GM23248 (cell line): ENCODE measurements at regions not wholly inside any gene's neighbourhood (a gene's known extent, or its start where the extent isn't known, plus 50 kb on each side); places are given as distances from the start of the nearest gene placed in this dataset.
"Not testable (repeated sequence)": the region's sequence is repeated elsewhere in the genome, so short reads cannot be mapped to it uniquely, and the experiment has no call there.

Source experiments
- DNase-seq: peaks from one replicate; pipeline ENCODE4 v3.0.0-alpha.2; 2015
- H2AFZ ChIP-seq: fragments of 200-600 bp; sonication (generic); 2 replicates; pipeline ENCODE4 v1.6.1; 2016; ENCODE audit warnings: antibody characterized with exemption
- H3F3A ChIP-seq: fragments of 200-600 bp; sonication (generic); 2 replicates; pipeline ENCODE4 v1.6.1; 2016; ENCODE audit warnings: mild to moderate bottlenecking, antibody characterized with exemption, mixed run types; ENCODE audit not compliant: insufficient read depth
- H3K27ac ChIP-seq: fragments of 200-600 bp; sonication (generic); 2 replicates; pipeline ENCODE4 v1.5.1; 2016; ENCODE audit warnings: mild to moderate bottlenecking
- H3K27me3 ChIP-seq: fragments of 200-600 bp; sonication (generic); replicated peaks from 2 replicates; pipeline ENCODE4 v1.6.1; 2016; ENCODE audit warnings: mild to moderate bottlenecking; ENCODE audit not compliant: insufficient read depth
- H3K36me3 ChIP-seq: fragments of 200-600 bp; sonication (generic); 2 replicates; pipeline ENCODE4 v1.6.1; 2016; ENCODE audit warnings: low read depth, mild to moderate bottlenecking
- H3K4me1 ChIP-seq: fragments of 200-600 bp; sonication (generic); 2 replicates; pipeline ENCODE4 v1.6.1; 2016; ENCODE audit warnings: mild to moderate bottlenecking; ENCODE audit not compliant: insufficient read depth
- H3K4me2 ChIP-seq: fragments of 200-600 bp; sonication (generic); one replicate; pipeline ENCODE4 v1.6.1; 2016; ENCODE audit warnings: mild to moderate bottlenecking; ENCODE audit not compliant: unreplicated experiment
- H3K4me3 ChIP-seq: fragments of 200-600 bp; sonication (generic); 2 replicates; pipeline ENCODE4 v1.5.1; 2016; ENCODE audit warnings: mild to moderate bottlenecking
- H3K79me2 ChIP-seq: fragments of 200-600 bp; sonication (generic); 2 replicates; pipeline ENCODE4 v1.6.1; 2016; ENCODE audit warnings: mild to moderate bottlenecking; ENCODE audit not compliant: insufficient read depth
- H3K9ac ChIP-seq: fragments of 200-600 bp; sonication (generic); 2 replicates; pipeline ENCODE4 v1.6.1; 2016; ENCODE audit warnings: mild to moderate bottlenecking
- H3K9me2 ChIP-seq: fragments of 200-600 bp; sonication (generic); 2 replicates; pipeline ENCODE4 v1.6.1; 2016; ENCODE audit warnings: mixed run types, mild to moderate bottlenecking, moderate library complexity; ENCODE audit not compliant: insufficient read depth
- H3K9me3 ChIP-seq: fragments of 200-600 bp; sonication (generic); one replicate; pipeline ENCODE4 v1.6.1; 2017; ENCODE audit warnings: low read depth
- H4K20me1 ChIP-seq: fragments of 200-600 bp; sonication (generic); 2 replicates; pipeline ENCODE4 v1.6.0; 2016; ENCODE audit not compliant: insufficient read depth
- EZH2 ChIP-seq: fragments of 200-600 bp; sonication (generic); IDR thresholded peaks from 2 replicates; pipeline ENCODE4 v1.6.1; 2018; ENCODE audit warnings: antibody characterized with exemption, mild to moderate bottlenecking; ENCODE audit not compliant: insufficient read depth, poor library complexity, severe bottlenecking
- EZH2phosphoT487 ChIP-seq: fragments of 200-600 bp; sonication (generic); IDR thresholded peaks from 2 replicates; pipeline ENCODE4 v1.6.1; 2018; ENCODE audit warnings: antibody characterized with exemption, moderate library complexity, mild to moderate bottlenecking, low read depth; ENCODE audit not compliant: insufficient read depth
- whole genome bisulfite sequencing, 2 experiments: methylation state at CpG; one replicate each; pipeline ENCODE4 v1.1.6; 2015 to 2017; ENCODE audit warnings: low lambda C conversion rate in 2 of 2, low coverage in 1 of 2; ENCODE audit errors: missing lambda C conversion rate in 2 of 2; 5-methylcytosine and 5-hydroxymethylcytosine counted together
- in situ Hi-C: fragments of 300-500 bp; cut with MboI; formaldehyde crosslinking; loops from 2 replicates; pipeline ENCODE4 v1.15.0; 2020

GRCh38 chr1:5603353-5604104, 388.7 kb downstream of the NPHP4 start:
- H3K36me3 ChIP-seq: no peaks in the 10 kb centered on the region
- no peak overlapping the region for H2AFZ ChIP-seq
- no peaks in the 10 kb centered on the region for H3K9me2 ChIP-seq
- TF ChIP-seq EZH2 (no peak), EZH2phosphoT487 (no peak)
- H3K9me3 ChIP-seq: no peaks in the 10 kb centered on the region
- H3K9ac ChIP-seq: no peak overlapping the region
- no peaks in the 10 kb centered on the region for H3K4me1 ChIP-seq
- H3K4me3 ChIP-seq: no peak overlapping the region
- H3K27ac ChIP-seq: no peak overlapping the region
- 20 to 46% methylated on average over 3 of the region's 3 CpGs for WGBS, 2 experiments
- no peak overlapping the region for H3K4me2 ChIP-seq
- H4K20me1 ChIP-seq: no peaks in the 10 kb centered on the region
- in situ Hi-C loops: no loop called here
- H3K79me2 ChIP-seq: no peaks in the 10 kb centered on the region
- H3K27me3 ChIP-seq: no peaks in the 10 kb centered on the region
- no peaks in the 10 kb centered on the region for H3F3A ChIP-seq
- no peak for DNase-seq

- H3K9me3 ChIP-seq, H3K4me1 ChIP-seq, H3K9me2 ChIP-seq, in situ Hi-C loops, DNase-seq, H3K27me3 ChIP-seq, H3K36me3 ChIP-seq, H2AFZ ChIP-seq, H3K4me2 ChIP-seq, H3K9ac ChIP-seq, H3K27ac ChIP-seq, H3K4me3 ChIP-seq, H3K79me2 ChIP-seq, H4K20me1 ChIP-seq, H3F3A ChIP-seq: not testable (repeated sequence)
- 29 to 30% methylated on average over 5 of the region's 5 CpGs for WGBS, 2 experiments
These were observed 389.5 kb downstream of the NPHP4 start for GRCh38 chr1:5602718-5603117.

- no peak overlapping the region for H2AFZ ChIP-seq
- no peak overlapping the region for H3K27ac ChIP-seq
- no peak overlapping the region for H3K9ac ChIP-seq
- H3K9me2 ChIP-seq: no peaks in the 10 kb centered on the region
- no peak overlapping the region for H3K4me2 ChIP-seq
- no peaks in the 10 kb centered on the region for H3K79me2 ChIP-seq
- H3K4me1 ChIP-seq: no peaks in the 10 kb centered on the region
- no peaks in the 10 kb centered on the region for H3K9me3 ChIP-seq
- H3K27me3 ChIP-seq: no peaks in the 10 kb centered on the region
- TF ChIP-seq EZH2 (no peak), EZH2phosphoT487 (no peak)
- H3K4me3 ChIP-seq: no peak overlapping the region
- in situ Hi-C loops: no loop called here
- H3K36me3 ChIP-seq: no peaks in the 10 kb centered on the region
- DNase-seq: no peak
- H4K20me1 ChIP-seq: no peaks in the 10 kb centered on the region
- H3F3A ChIP-seq: no peaks in the 10 kb centered on the region
- WGBS, 2 experiments: 41 to 48% methylated on average over 16 to 21 of the region's 21 CpGs
These were observed 390.7 kb downstream of the NPHP4 start for GRCh38 chr1:5601516-5601915.

GRCh38 chr1:5599541-5599940, 392.7 kb downstream of the NPHP4 start:
- H3F3A ChIP-seq: no peaks in the 10 kb centered on the region
- no peak overlapping the region for H3K4me2 ChIP-seq
- 53 to 64% methylated on average over 6 of the region's 6 CpGs for WGBS, 2 experiments
- TF ChIP-seq EZH2phosphoT487: no peak
- TF ChIP-seq EZH2: no peak
- in situ Hi-C loops: no loop called here
- H3K9me2 ChIP-seq: no peaks in the 10 kb centered on the region
- H3K79me2 ChIP-seq: no peaks in the 10 kb centered on the region
- no peak overlapping the region for H3K4me3 ChIP-seq
- H3K9ac ChIP-seq: no peak overlapping the region
- H3K4me1 ChIP-seq: no peaks in the 10 kb centered on the region
- H2AFZ ChIP-seq: no peak overlapping the region
- no peak overlapping the region for H3K27ac ChIP-seq
- H3K9me3 ChIP-seq: no peaks in the 10 kb centered on the region
- no peaks in the 10 kb centered on the region for H4K20me1 ChIP-seq
- H3K27me3 ChIP-seq: no peaks in the 10 kb centered on the region
- DNase-seq: no peak
- H3K36me3 ChIP-seq: no peaks in the 10 kb centered on the region
